ENCODE measurements at regions not wholly inside any gene's neighbourhood (a gene's known extent, or its start where the extent isn't known, plus 50 kb on each side); places are given as distances from the start of the nearest gene placed in this dataset.

DNA sequence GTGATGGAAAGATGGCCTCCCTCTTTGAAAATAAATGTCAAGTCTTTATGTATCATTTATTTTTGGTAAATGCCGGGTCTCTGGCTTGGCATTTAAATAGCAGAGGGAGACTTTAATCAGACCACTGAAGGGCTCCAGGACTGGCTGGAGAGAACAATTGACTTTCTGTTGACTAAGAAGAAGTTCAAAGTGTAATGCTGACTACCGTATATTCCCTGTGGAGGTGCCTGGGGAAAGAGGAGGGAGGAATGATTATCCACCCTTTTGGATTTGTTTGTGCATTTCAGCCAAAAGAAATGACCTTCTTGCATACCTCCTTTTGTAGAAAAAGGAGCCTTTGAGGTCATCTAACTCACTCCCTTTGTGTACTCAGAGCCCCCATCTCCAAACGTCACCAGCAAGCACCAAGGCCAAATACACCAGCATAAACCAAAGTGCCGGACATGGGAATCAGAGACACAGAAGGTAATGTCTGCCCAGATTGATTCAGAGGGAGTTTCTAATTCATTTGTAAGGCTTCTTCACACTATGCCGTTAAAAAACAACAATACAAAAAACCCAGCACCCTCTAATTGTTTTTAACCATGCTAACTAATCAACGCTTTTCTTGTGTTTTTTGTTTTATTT lies 75.2 kb downstream of the PRLHR start:
- TF ChIP-seq CTCF (IDR thresholded peaks at IDR 0.05) (no peak), ZFX (IDR thresholded peaks at IDR 0.05; ENCODE audit: borderline replicate concordance) (no peak)

Measured in 22Rv1 (cell line).